ENCODE measurements at regions not wholly inside any gene's neighbourhood (a gene's known extent, or its start where the extent isn't known, plus 50 kb on each side); places are given as distances from the start of the nearest gene placed in this dataset.

GRCh38 chr2:6755456-6755855 lies 110.3 kb downstream of the CMPK2 start:
- Histone ChIP-seq H3K27me3 (ENCODE audit: insufficient read depth, low read length) (no peaks in the 10 kb centered on the region; the same call in 1 of the 2 replicates), H4K91ac (ENCODE audit: insufficient read length, low read depth, low read length) (no peak overlapping the region), H3K56ac (ENCODE audit: insufficient read length, low read depth, low read length) (no peak overlapping the region), H3K14ac (ENCODE audit: insufficient read depth, low read length) (no peak overlapping the region), H3K79me1 (ENCODE audit: insufficient read depth, low read depth, low read length, poor library complexity, severe bottlenecking) (no peaks in the 10 kb centered on the region), H4K20me1 (ENCODE audit: control insufficient read depth, insufficient read depth, insufficient read length) (no peaks in the 10 kb centered on the region), H3K4ac (ENCODE audit: low read depth, low read length) (no peak overlapping the region), H3K23me2 (ENCODE audit: insufficient read length, low read depth, low read length, poor library complexity, severe bottlenecking) (no peaks in the 10 kb centered on the region), H3K9me3 (ENCODE audit: control insufficient read depth, low read depth, low read length) (no peaks in the 10 kb centered on the region), H2BK15ac (ENCODE audit: low read depth, low read length) (no peak overlapping the region), H3T11ph (ENCODE audit: low read length) (no peak overlapping the region), H4K5ac (ENCODE audit: insufficient read length, low read depth, low read length) (no peak overlapping the region), H2BK120ac (ENCODE audit: low read depth, low read length, poor library complexity, severe bottlenecking) (no peak overlapping the region), H2BK20ac (ENCODE audit: low read depth, low read length, poor library complexity, severe bottlenecking) (no peak overlapping the region), H3K79me2 (ENCODE audit: insufficient read depth, low read length) (no peaks in the 10 kb centered on the region), H3K9ac (ENCODE audit: extremely low read depth, insufficient read length, low read length) (no peak overlapping the region), H3K23ac (ENCODE audit: insufficient read length, low read depth, low read length) (no peak overlapping the region), H4K8ac (replicated peaks; ENCODE audit: insufficient read length, low read depth, low read length) (no peak overlapping the region), H2AK5ac (ENCODE audit: insufficient read length, low read length) (no peak overlapping the region), H2BK12ac (ENCODE audit: insufficient read length, low read depth, low read length) (no peak overlapping the region), H3K27ac (ENCODE audit: insufficient read length, low read depth, low read length) (no peak overlapping the region), H3K18ac (ENCODE audit: insufficient read length, low read depth, low read length) (no peak overlapping the region), H2BK5ac (ENCODE audit: insufficient read length, low read length) (no peak overlapping the region), H3K4me1 (ENCODE audit: insufficient read depth, low read length) (no peaks in the 10 kb centered on the region), H2AFZ (ENCODE audit: low read length) (no peak overlapping the region), H3K4me2 (ENCODE audit: insufficient read depth, insufficient read length, low read length) (no peak overlapping the region)
- Mint-ChIP-seq H3K4me3 (no peak overlapping the region), H3K27ac (no peak overlapping the region), H3K36me3 (ENCODE audit: insufficient read depth in 1 of 3, low read depth in 3 of 3) (no peaks in the 10 kb centered on the region), H3K27me3 (ENCODE audit: low read depth) (no peaks in the 10 kb centered on the region), H3K4me1 (peaks cover 6 to 7% of the 10 kb centered on the region in 2 experiments), H3K9me3 (no peaks in the 10 kb centered on the region)
- DNase-seq, result no peak
- WGBS (ENCODE audit: extremely low coverage, insufficient read length, low lambda C conversion rate), result no CpG with 5 or more reads among the region's 6 CpGs
- TF ChIP-seq CTCF (conservative IDR thresholded peaks at IDR 0.05), result no peak

All from H9 (cell line).